ENCODE measurements at regions not wholly inside any gene's neighbourhood (a gene's known extent, or its start where the extent isn't known, plus 50 kb on each side); places are given as distances from the start of the nearest gene placed in this dataset.

DNA sequence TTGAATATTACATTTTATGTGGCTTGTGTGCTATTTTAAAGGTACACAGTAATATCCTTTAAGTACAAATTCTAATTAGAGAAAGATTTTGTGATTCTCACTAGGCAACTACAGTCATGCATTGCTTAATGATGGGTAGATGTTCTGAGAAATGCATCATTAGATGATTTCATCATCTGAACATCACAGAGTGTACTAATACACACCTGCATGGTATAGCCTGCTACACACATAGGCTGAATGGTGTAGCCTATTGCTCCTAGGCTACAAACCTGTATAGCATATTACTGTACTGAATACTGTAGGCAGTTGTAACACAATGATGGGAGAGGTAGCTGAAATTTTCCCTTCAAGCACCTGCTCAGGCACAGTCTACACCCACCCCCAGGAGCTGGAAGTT, 217.4 kb upstream of the EOMES start:
- TF ChIP-seq, protein P1, sequence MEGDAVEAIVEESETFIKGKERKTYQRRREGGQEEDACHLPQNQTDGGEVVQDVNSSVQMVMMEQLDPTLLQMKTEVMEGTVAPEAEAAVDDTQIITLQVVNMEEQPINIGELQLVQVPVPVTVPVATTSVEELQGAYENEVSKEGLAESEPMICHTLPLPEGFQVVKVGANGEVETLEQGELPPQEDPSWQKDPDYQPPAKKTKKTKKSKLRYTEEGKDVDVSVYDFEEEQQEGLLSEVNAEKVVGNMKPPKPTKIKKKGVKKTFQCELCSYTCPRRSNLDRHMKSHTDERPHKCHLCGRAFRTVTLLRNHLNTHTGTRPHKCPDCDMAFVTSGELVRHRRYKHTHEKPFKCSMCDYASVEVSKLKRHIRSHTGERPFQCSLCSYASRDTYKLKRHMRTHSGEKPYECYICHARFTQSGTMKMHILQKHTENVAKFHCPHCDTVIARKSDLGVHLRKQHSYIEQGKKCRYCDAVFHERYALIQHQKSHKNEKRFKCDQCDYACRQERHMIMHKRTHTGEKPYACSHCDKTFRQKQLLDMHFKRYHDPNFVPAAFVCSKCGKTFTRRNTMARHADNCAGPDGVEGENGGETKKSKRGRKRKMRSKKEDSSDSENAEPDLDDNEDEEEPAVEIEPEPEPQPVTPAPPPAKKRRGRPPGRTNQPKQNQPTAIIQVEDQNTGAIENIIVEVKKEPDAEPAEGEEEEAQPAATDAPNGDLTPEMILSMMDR (IDR thresholded peaks at IDR 0.05), result no peak
- TF ChIP-seq POLR2A (IDR thresholded peaks at IDR 0.05), result no peak
